HG03097 (cell line): ENCODE measurements at regions not wholly inside any gene's neighbourhood (a gene's known extent, or its start where the extent isn't known, plus 50 kb on each side); places are given as distances from the start of the nearest gene placed in this dataset.
"Not testable (repeated sequence)": the region's sequence is repeated elsewhere in the genome, so short reads cannot be mapped to it uniquely, and the experiment has no call there.

Experiments used
- ATAC-seq: cut with Tn5 transposase; IDR thresholded peaks from one replicate; pipeline ENCODE4 v1.9.1; 2021; ENCODE audit not compliant: unreplicated experiment, low FRiP score

GRCh38 chr13:21872795-21873194 is 201.9 kb downstream of the FGF9 start:
- ATAC-seq, result no peak

GRCh38 chr13:21875116-21875515 is 204.2 kb downstream of the FGF9 start:
- no peak for ATAC-seq

- ATAC-seq, result no peak
These were observed 208.5 kb downstream of the FGF9 start for GRCh38 chr13:21879263-21879914.

GRCh38 chr13:21882766-21883165 is 211.9 kb downstream of the FGF9 start:
- ATAC-seq, result no peak

- ATAC-seq, result no peak
These were observed 212.8 kb downstream of the FGF9 start for GRCh38 chr13:21883713-21884112.

- no peak for ATAC-seq
These were observed 213.5 kb downstream of the FGF9 start for GRCh38 chr13:21884299-21884909.

GRCh38 chr13:21884965-21885567 is 214.2 kb downstream of the FGF9 start:
- ATAC-seq, result no peak

GRCh38 chr13:21885714-21886224 is 214.9 kb downstream of the FGF9 start:
- no peak for ATAC-seq

- no peak for ATAC-seq
These were observed 218.8 kb downstream of the FGF9 start for GRCh38 chr13:21889651-21890050.

- ATAC-seq, result not testable (repeated sequence)
These were observed 219.3 kb downstream of the FGF9 start for GRCh38 chr13:21890220-21890619.

GRCh38 chr13:21894091-21894490 is 223.2 kb downstream of the FGF9 start:
- ATAC-seq, result no peak

- no peak for ATAC-seq
These were observed 224.1 kb downstream of the FGF9 start for GRCh38 chr13:21894703-21895699.

- no peak for ATAC-seq
These were observed 224.9 kb downstream of the FGF9 start for GRCh38 chr13:21895779-21896178.

- ATAC-seq, result no peak
These were observed 226.3 kb downstream of the FGF9 start for GRCh38 chr13:21897161-21897560.

- no peak for ATAC-seq
These were observed 227.6 kb downstream of the FGF9 start for GRCh38 chr13:21898459-21898858.

- no peak for ATAC-seq
These were observed 228.1 kb downstream of the FGF9 start for GRCh38 chr13:21898945-21899344.

- no peak for ATAC-seq
These were observed 230.5 kb downstream of the FGF9 start for GRCh38 chr13:21901336-21901735.

- ATAC-seq, result no peak
These were observed 231.2 kb downstream of the FGF9 start for GRCh38 chr13:21901811-21902708.

GRCh38 chr13:21902709-21903098 is 231.8 kb downstream of the FGF9 start:
- no peak for ATAC-seq

- no peak for ATAC-seq
These were observed 234.6 kb downstream of the FGF9 start for GRCh38 chr13:21905486-21905885.
